HK-2 (cell line): ENCODE measurements at regions not wholly inside any gene's neighbourhood (a gene's known extent, or its start where the extent isn't known, plus 50 kb on each side); places are given as distances from the start of the nearest gene placed in this dataset.

ENCODE experiments used
- DNase-seq: peaks from one replicate; pipeline ENCODE4 v3.0.0-alpha.2; 2018; ENCODE audit not compliant: unreplicated experiment

- no peak for DNase-seq
Observed at GRCh38 chr5:6869677-6870076, 156.4 kb downstream of the TENT4A start.

GRCh38 chr5:6872441-6873160 lies 159.4 kb downstream of the TENT4A start:
- DNase-seq, result no peak

- DNase-seq, result no peak
Observed at GRCh38 chr5:6873359-6873758, 160.1 kb downstream of the TENT4A start.

GRCh38 chr5:6875376-6875775 lies 162.1 kb downstream of the TENT4A start:
- DNase-seq, result no peak

- DNase-seq, result no peak
Observed at GRCh38 chr5:6877986-6878828, 165.0 kb downstream of the TENT4A start.

- no peak for DNase-seq
Observed at GRCh38 chr5:6885581-6885980, 172.3 kb downstream of the TENT4A start.

- DNase-seq, result no peak
Observed at GRCh38 chr5:6886866-6887265, 173.6 kb downstream of the TENT4A start.

GRCh38 chr5:6889030-6889429 lies 175.8 kb downstream of the TENT4A start:
- no peak for DNase-seq

- DNase-seq, result no peak
Observed at GRCh38 chr5:6899221-6899620, 186.0 kb downstream of the TENT4A start.

GRCh38 chr5:6900247-6901227 lies 187.3 kb downstream of the TENT4A start:
- no peak for DNase-seq

- no peak for DNase-seq
Observed at GRCh38 chr5:6902094-6902493, 188.9 kb downstream of the TENT4A start.

- DNase-seq, result no peak
Observed at GRCh38 chr5:6902597-6902996, 189.4 kb downstream of the TENT4A start.

- no peak for DNase-seq
Observed at GRCh38 chr5:6903934-6904333, 190.7 kb downstream of the TENT4A start.

- DNase-seq, result no peak
Observed at GRCh38 chr5:6904860-6905259, 191.6 kb downstream of the TENT4A start.

GRCh38 chr5:6905423-6905822 lies 192.2 kb downstream of the TENT4A start:
- DNase-seq, result no peak

- no peak for DNase-seq
Observed at GRCh38 chr5:6905883-6906282, 192.7 kb downstream of the TENT4A start.

GRCh38 chr5:6907320-6907918 lies 194.2 kb downstream of the TENT4A start:
- DNase-seq, result no peak

GRCh38 chr5:6909901-6910300 lies 196.7 kb downstream of the TENT4A start:
- DNase-seq, result no peak

GRCh38 chr5:6910950-6911349 lies 197.7 kb downstream of the TENT4A start:
- DNase-seq, result no peak

GRCh38 chr5:6914347-6914746 lies 201.1 kb downstream of the TENT4A start:
- no peak for DNase-seq

- no peak for DNase-seq
Observed at GRCh38 chr5:6915574-6915973, 202.3 kb downstream of the TENT4A start.

- no peak for DNase-seq
Observed at GRCh38 chr5:6918255-6918654, 205.0 kb downstream of the TENT4A start.
